HG03575 (cell line): ENCODE measurements at regions not wholly inside any gene's neighbourhood (a gene's known extent, or its start where the extent isn't known, plus 50 kb on each side); places are given as distances from the start of the nearest gene placed in this dataset.

Experiments
- ATAC-seq: cut with Tn5 transposase; IDR thresholded peaks from one replicate; pipeline ENCODE4 v1.9.1; 2021; ENCODE audit not compliant: unreplicated experiment, insufficient number of reproducible peaks, low FRiP score; ENCODE audit errors: extremely low read depth

- no peak for ATAC-seq
Measured at GRCh38 chr15:26382444-26383072, 390.3 kb downstream of the GABRB3 start.

- ATAC-seq = no peak
Measured at GRCh38 chr15:26378304-26378703, 394.6 kb downstream of the GABRB3 start.

GRCh38 chr15:26376243-26376642, 396.6 kb downstream of the GABRB3 start:
- ATAC-seq = no peak

- no peak for ATAC-seq
Measured at GRCh38 chr15:26374806-26375205, 398.1 kb downstream of the GABRB3 start.

- ATAC-seq = no peak
Measured at GRCh38 chr15:26372706-26373105, 400.2 kb downstream of the GABRB3 start.

GRCh38 chr15:26365077-26365476, 407.8 kb downstream of the GABRB3 start:
- no peak for ATAC-seq

- no peak for ATAC-seq
Measured at GRCh38 chr15:26359855-26360254, 413.0 kb downstream of the GABRB3 start.

GRCh38 chr15:26358708-26359107, 414.2 kb downstream of the GABRB3 start:
- ATAC-seq = no peak

- no peak for ATAC-seq
Measured at GRCh38 chr15:26357653-26358052, 415.2 kb downstream of the GABRB3 start.

- ATAC-seq = no peak
Measured at GRCh38 chr15:26355472-26356074, 417.3 kb downstream of the GABRB3 start.

- ATAC-seq = no peak
Measured at GRCh38 chr15:26352909-26353308, 420.0 kb downstream of the GABRB3 start.

- no peak for ATAC-seq
Measured at GRCh38 chr15:26352406-26352805, 420.5 kb downstream of the GABRB3 start.

- no peak for ATAC-seq
Measured at GRCh38 chr15:26325495-26325894, 447.4 kb downstream of the GABRB3 start.

- no peak for ATAC-seq
Measured at GRCh38 chr15:26323566-26323965, 449.3 kb downstream of the GABRB3 start.

- no peak for ATAC-seq
Measured at GRCh38 chr15:26318689-26319088, 454.2 kb downstream of the GABRB3 start.

GRCh38 chr15:26314577-26314976, 451.4 kb upstream of the ATP10A start:
- no peak for ATAC-seq

GRCh38 chr15:26311710-26312236, 448.6 kb upstream of the ATP10A start:
- no peak for ATAC-seq

GRCh38 chr15:26298659-26299170, 435.6 kb upstream of the ATP10A start:
- no peak for ATAC-seq

- ATAC-seq = no peak
Measured at GRCh38 chr15:26298010-26298658, 435.0 kb upstream of the ATP10A start.
